HG03521 (cell line): ENCODE measurements at regions not wholly inside any gene's neighbourhood (a gene's known extent, or its start where the extent isn't known, plus 50 kb on each side); places are given as distances from the start of the nearest gene placed in this dataset.

Experiments
- ATAC-seq: cut with Tn5 transposase; IDR thresholded peaks from one replicate; pipeline ENCODE4 v1.9.1; 2021; ENCODE audit warnings: mild to moderate bottlenecking, moderate library complexity; ENCODE audit not compliant: unreplicated experiment

DNA sequence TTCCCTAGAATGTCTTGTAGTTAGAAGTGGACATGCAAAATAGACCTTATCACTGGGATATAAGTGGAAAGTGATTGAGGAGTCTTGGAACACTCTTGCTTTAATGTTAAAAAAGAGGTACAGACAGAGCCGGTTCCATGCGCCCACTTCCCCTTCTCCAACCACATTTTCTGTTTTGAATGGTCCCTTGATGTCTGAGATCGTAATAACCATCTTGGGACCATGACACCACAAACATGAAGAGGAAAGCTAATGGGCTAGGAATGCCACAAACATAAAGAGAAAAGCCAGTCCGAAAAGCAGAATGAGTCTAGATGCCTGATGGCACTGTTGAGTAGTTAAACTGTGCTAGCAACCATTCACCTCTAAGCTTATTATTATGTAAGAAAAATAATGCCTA is 54.8 kb upstream of the SPON1 start:
- no peak for ATAC-seq

DNA sequence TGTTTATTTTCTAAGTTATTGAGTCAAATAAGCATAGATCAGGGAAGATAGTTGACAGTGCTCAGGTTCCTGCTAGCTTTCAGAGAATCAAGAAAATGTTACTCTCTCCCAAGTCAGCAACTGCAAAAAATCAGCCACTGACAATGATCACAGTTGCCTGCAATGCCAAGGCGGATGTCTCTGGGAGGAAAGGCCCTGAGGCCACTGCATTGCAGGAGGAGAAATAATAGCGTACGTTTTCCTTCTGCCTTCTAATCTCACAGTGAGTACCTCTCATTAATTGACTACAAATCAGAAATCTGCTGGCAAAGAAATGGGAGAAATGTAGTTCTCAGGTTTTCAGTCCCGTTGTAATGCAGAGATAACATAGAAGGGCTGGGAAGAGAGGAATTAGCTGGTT is 54.0 kb upstream of the SPON1 start:
- ATAC-seq: no peak
